Stimulated activated memory B cell treated with anti-CD40 and anti-IgM and Interleukin-4, amounts not matched to agents 10 μg/mL and 1 μg/mL and 100 μg/mL, for 72 hours (primary cell): ENCODE measurements at regions not wholly inside any gene's neighbourhood (a gene's known extent, or its start where the extent isn't known, plus 50 kb on each side); places are given as distances from the start of the nearest gene placed in this dataset.

Experiments
- ATAC-seq: fragments of 150-1000 bp; cut with Tn5 transposase; 2 replicates; pipeline ENCODE4 v1.10.0; 2021
- H3K27ac Mint-ChIP-seq: one replicate; pipeline ENCODE4 v1.8.0; 2022; ENCODE audit warnings: mild to moderate bottlenecking, mixed read lengths
- H3K27me3 Mint-ChIP-seq: one replicate; pipeline ENCODE4 v1.8.0; 2022; ENCODE audit warnings: mixed read lengths
- H3K36me3 Mint-ChIP-seq: one replicate; pipeline ENCODE4 v1.8.0; 2022; ENCODE audit warnings: mixed read lengths
- H3K4me1 Mint-ChIP-seq: one replicate; pipeline ENCODE4 v1.8.0; 2022; ENCODE audit warnings: mixed read lengths
- H3K4me3 Mint-ChIP-seq: one replicate; pipeline ENCODE4 v1.8.0; 2022; ENCODE audit warnings: mild to moderate bottlenecking, moderate library complexity, mixed read lengths
- H3K9me3 Mint-ChIP-seq: one replicate; pipeline ENCODE4 v1.8.0; 2022; ENCODE audit warnings: mixed read lengths

GRCh38 chr5:8895062-8895461 is 650.8 kb downstream of the SEMA5A start:
- Mint-ChIP-seq H3K27me3 (no peaks in the 10 kb centered on the region), H3K4me1 (no peaks in the 10 kb centered on the region), H3K4me3 (no peak overlapping the region), H3K9me3 (peaks cover 8% of the 10 kb centered on the region), H3K27ac (no peak overlapping the region), H3K36me3 (no peaks in the 10 kb centered on the region)
- no peak for ATAC-seq

- Mint-ChIP-seq H3K27me3 (no peaks in the 10 kb centered on the region), H3K36me3 (no peaks in the 10 kb centered on the region), H3K4me3 (no peak overlapping the region)
Observed at GRCh38 chr5:8895599-8895998, 650.3 kb downstream of the SEMA5A start.

GRCh38 chr5:8897316-8897715 is 648.6 kb downstream of the SEMA5A start:
- Mint-ChIP-seq H3K27me3 (no peaks in the 10 kb centered on the region), H3K36me3 (no peaks in the 10 kb centered on the region), H3K4me3 (no peak overlapping the region), H3K9me3 (peaks cover 8% of the 10 kb centered on the region), H3K4me1 (no peaks in the 10 kb centered on the region), H3K27ac (no peak overlapping the region)
- no peak for ATAC-seq

More at GRCh38 chr5:8895599-8895998, 650.3 kb downstream of the SEMA5A start:
- H3K9me3 Mint-ChIP-seq = peaks cover 8% of the 10 kb centered on the region
- H3K4me1 Mint-ChIP-seq = no peaks in the 10 kb centered on the region
- ATAC-seq = no peak
- H3K27ac Mint-ChIP-seq = no peak overlapping the region

GRCh38 chr5:8905021-8905420 is 640.9 kb downstream of the SEMA5A start:
- no peak overlapping the region for H3K27ac Mint-ChIP-seq
- H3K27me3 Mint-ChIP-seq = no peaks in the 10 kb centered on the region
- peaks cover 2% of the 10 kb centered on the region for H3K9me3 Mint-ChIP-seq
- H3K36me3 Mint-ChIP-seq = no peaks in the 10 kb centered on the region
- no peak for ATAC-seq
- H3K4me3 Mint-ChIP-seq = no peak overlapping the region
- H3K4me1 Mint-ChIP-seq = no peaks in the 10 kb centered on the region

GRCh38 chr5:8906303-8906967 is 639.4 kb downstream of the SEMA5A start:
- H3K36me3 Mint-ChIP-seq = no peaks in the 10 kb centered on the region
- no peak overlapping the region for H3K4me3 Mint-ChIP-seq
- ATAC-seq = no peak

DNA sequence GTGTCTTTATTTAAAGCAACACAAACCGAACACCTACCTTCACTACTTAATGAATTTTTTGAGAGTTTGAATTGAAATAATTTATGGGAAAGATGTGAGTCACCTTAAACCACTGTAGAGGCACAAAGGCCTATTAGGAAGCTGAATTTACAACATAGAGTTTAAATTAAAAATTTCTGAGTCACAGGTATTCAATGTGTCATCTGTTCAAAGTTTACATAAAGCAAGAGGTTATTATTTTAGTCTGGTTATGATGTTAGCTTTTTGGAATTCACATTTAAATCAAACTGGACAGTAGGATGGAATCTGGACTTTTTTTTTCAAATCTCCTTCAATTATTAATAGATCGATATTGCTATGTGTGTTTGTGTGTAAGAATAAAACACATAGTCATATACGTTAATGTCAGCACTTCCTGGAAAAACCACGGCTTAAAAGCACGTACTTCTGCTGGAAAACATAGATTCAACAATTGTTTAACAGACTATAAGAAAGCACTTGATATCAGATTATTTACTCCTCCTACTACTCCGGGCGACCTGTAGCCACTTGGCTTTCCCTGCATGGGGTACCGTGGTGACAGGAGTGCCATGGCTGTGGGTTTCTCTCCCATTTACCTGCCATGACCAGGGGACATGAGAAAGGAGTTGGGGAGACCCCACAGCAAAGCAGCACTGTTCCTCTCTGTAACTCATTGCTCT is 638.6 kb downstream of the SEMA5A start:
- H3K9me3 Mint-ChIP-seq = peaks cover 2% of the 10 kb centered on the region
- no peaks in the 10 kb centered on the region for H3K4me1 Mint-ChIP-seq
- no peaks in the 10 kb centered on the region for H3K36me3 Mint-ChIP-seq
- H3K4me3 Mint-ChIP-seq = no peak overlapping the region
- no peaks in the 10 kb centered on the region for H3K27me3 Mint-ChIP-seq
- H3K27ac Mint-ChIP-seq = no peak overlapping the region
- no peak for ATAC-seq

More at GRCh38 chr5:8906303-8906967, 639.4 kb downstream of the SEMA5A start:
- H3K27me3 Mint-ChIP-seq = no peaks in the 10 kb centered on the region
- no peaks in the 10 kb centered on the region for H3K4me1 Mint-ChIP-seq
- peaks cover 2% of the 10 kb centered on the region for H3K9me3 Mint-ChIP-seq
- H3K27ac Mint-ChIP-seq = no peak overlapping the region

DNA sequence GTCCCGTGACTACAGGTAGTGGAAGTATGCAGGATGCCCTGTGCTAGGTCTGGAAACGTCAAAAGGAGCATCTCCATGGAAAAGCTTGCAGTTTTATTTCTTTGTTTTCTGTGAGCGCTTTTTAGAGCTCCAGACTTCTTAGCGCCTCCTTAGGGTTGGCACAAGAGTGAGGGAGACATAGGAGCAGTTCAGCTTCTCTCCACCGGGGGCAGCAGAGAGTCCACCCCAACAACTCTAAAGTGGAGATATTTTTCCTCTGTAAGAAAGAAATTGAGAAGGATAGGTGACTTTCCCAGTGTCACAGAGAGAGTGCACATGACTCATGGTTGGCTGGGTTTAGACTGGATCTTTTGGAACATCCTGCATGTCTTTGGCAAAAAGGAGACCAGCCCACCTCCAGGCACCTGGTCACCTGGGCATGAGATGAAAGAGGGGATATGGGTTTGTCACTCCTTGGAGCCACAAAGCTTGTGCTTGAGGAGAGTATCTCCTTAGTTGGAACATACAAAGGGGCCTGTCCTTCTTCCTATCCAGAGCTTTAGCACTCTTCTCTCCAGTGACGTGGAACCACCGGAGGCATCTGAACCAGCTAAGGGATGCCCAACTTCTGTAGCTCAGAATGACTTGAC is 637.7 kb downstream of the SEMA5A start:
- no peak for ATAC-seq
- Mint-ChIP-seq H3K27me3 (no peaks in the 10 kb centered on the region), H3K36me3 (no peaks in the 10 kb centered on the region), H3K4me1 (no peaks in the 10 kb centered on the region), H3K9me3 (peaks cover 2% of the 10 kb centered on the region), H3K4me3 (no peak overlapping the region), H3K27ac (no peak overlapping the region)

DNA sequence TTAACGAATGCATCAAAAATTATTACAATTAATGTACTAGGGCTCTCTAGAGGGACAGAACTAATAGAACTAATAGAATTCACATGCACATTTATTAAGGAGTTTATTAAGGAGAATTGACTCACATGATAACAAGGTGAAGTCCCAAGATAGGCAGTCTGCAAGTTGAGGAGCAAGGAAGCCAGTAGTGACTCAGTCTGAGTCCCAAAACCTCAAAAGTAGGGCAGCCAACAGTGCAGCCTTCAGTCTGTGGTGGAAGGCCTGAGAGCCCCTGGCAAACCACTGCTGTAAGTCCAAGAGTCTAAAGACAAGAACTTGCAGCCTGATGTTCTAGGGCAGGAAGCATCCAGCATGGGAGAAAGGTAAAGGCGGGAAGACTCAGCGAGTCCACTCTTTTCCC is 633.8 kb downstream of the SEMA5A start:
- no peak overlapping the region for H3K27ac Mint-ChIP-seq
- peaks cover 7% of the 10 kb centered on the region for H3K9me3 Mint-ChIP-seq
- H3K4me3 Mint-ChIP-seq = no peak overlapping the region
- no peaks in the 10 kb centered on the region for H3K27me3 Mint-ChIP-seq
- H3K4me1 Mint-ChIP-seq = no peaks in the 10 kb centered on the region
- ATAC-seq = no peak
- H3K36me3 Mint-ChIP-seq = no peaks in the 10 kb centered on the region

- Mint-ChIP-seq H3K27me3 (no peaks in the 10 kb centered on the region), H3K4me3 (no peak overlapping the region), H3K36me3 (no peaks in the 10 kb centered on the region), H3K4me1 (no peaks in the 10 kb centered on the region), H3K27ac (no peak overlapping the region), H3K9me3 (peaks cover 16% of the 10 kb centered on the region)
- no peak for ATAC-seq
Observed at GRCh38 chr5:8913522-8913921, 632.4 kb downstream of the SEMA5A start.

DNA sequence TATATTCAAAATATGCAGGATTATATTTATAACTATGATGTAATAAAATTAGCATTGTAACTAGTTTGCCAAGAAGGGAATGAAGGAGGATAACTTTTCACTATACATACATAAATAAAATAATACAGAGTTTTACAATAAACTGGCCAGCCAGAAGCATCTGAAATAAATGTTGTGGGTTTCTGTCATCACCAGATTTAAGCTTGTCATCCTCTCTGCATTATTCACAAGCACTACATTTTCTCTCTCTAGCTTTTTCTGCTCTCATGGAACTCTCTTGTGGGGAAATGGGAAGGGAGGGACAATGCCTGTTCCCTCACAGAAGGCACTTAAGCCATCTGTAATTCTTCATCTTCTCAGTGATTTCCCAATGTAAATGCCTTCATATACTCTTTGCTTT is 626.8 kb downstream of the SEMA5A start:
- no peaks in the 10 kb centered on the region for H3K36me3 Mint-ChIP-seq
- no peaks in the 10 kb centered on the region for H3K4me1 Mint-ChIP-seq

DNA sequence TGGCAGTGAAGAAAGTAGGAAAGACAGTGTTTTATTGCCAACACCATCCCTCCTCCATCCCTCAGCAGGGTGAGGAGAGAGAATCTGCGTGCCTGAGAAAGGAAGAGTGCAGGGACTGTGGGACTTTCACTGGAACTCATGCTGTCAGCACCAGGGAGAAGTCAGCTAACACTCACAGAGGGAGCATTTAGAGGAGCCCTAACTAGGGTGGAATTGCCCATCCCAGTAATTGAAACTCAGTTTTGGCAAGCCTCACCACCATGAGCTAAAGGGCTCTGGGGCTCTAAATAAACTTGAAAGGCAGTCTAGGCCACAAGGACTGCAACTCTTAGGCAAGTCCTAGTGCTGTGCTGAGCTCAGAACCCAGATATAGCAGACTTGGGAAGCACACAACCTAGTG is 622.3 kb downstream of the SEMA5A start:
- no peak for ATAC-seq

More for the DNA sequence above, 626.8 kb downstream of the SEMA5A start:
- Mint-ChIP-seq H3K9me3 (peaks cover 15% of the 10 kb centered on the region), H3K27ac (no peak overlapping the region), H3K27me3 (no peaks in the 10 kb centered on the region), H3K4me3 (no peak overlapping the region)
- no peak for ATAC-seq

GRCh38 chr5:8924054-8924793 is 621.7 kb downstream of the SEMA5A start:
- H3K4me3 Mint-ChIP-seq = no peak overlapping the region
- H3K9me3 Mint-ChIP-seq = peaks cover 10% of the 10 kb centered on the region
- no peak for ATAC-seq
- no peak overlapping the region for H3K27ac Mint-ChIP-seq
- no peaks in the 10 kb centered on the region for H3K4me1 Mint-ChIP-seq
- no peaks in the 10 kb centered on the region for H3K36me3 Mint-ChIP-seq
- H3K27me3 Mint-ChIP-seq = no peaks in the 10 kb centered on the region

More for the DNA sequence above, 622.3 kb downstream of the SEMA5A start:
- H3K4me1 Mint-ChIP-seq = no peaks in the 10 kb centered on the region
- H3K36me3 Mint-ChIP-seq = no peaks in the 10 kb centered on the region
- no peaks in the 10 kb centered on the region for H3K27me3 Mint-ChIP-seq
- H3K9me3 Mint-ChIP-seq = peaks cover 9% of the 10 kb centered on the region
- no peak overlapping the region for H3K27ac Mint-ChIP-seq
- H3K4me3 Mint-ChIP-seq = no peak overlapping the region

- H3K9me3 Mint-ChIP-seq = peaks cover 6% of the 10 kb centered on the region
- H3K4me1 Mint-ChIP-seq = no peaks in the 10 kb centered on the region
- H3K36me3 Mint-ChIP-seq = no peaks in the 10 kb centered on the region
- ATAC-seq = no peak
- no peak overlapping the region for H3K4me3 Mint-ChIP-seq
- no peak overlapping the region for H3K27ac Mint-ChIP-seq
- H3K27me3 Mint-ChIP-seq = no peaks in the 10 kb centered on the region
Observed at GRCh38 chr5:8930021-8930420, 615.9 kb downstream of the SEMA5A start.

- Mint-ChIP-seq H3K36me3 (no peaks in the 10 kb centered on the region), H3K4me1 (no peaks in the 10 kb centered on the region), H3K27ac (no peak overlapping the region), H3K27me3 (no peaks in the 10 kb centered on the region), H3K4me3 (no peak overlapping the region), H3K9me3 (peaks cover 5% of the 10 kb centered on the region)
- ATAC-seq = no peak
Observed at GRCh38 chr5:8934455-8934854, 611.4 kb downstream of the SEMA5A start.

DNA sequence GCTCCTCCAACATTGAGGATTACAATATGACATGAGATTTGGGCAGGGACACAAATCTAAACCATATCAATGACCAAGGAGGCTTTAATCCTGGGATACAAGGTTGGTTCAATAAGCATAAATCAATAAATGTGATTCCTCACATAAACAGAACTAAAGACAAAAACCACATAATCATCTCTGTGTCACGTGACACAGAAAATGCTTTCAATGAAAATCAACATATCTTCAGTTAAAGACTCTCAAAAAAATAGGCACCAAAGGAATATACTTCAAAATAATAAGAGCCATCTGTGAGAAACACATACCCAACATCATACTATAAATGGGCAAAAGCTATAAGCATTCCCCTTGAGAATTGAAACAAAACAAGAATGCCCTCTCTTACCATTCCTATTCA is 604.9 kb downstream of the SEMA5A start:
- no peak overlapping the region for H3K27ac Mint-ChIP-seq
- H3K9me3 Mint-ChIP-seq = peaks cover 19% of the 10 kb centered on the region
- H3K4me3 Mint-ChIP-seq = no peak overlapping the region
- H3K36me3 Mint-ChIP-seq = no peaks in the 10 kb centered on the region
- H3K27me3 Mint-ChIP-seq = no peaks in the 10 kb centered on the region
- no peaks in the 10 kb centered on the region for H3K4me1 Mint-ChIP-seq
- no peak for ATAC-seq
